IMR-90 (cell line): ENCODE measurements at regions not wholly inside any gene's neighbourhood (a gene's known extent, or its start where the extent isn't known, plus 50 kb on each side); places are given as distances from the start of the nearest gene placed in this dataset.

ENCODE experiments used
- ATAC-seq: fragments of 200-7000 bp; cut with Tn5 transposase; 2 replicates; pipeline ENCODE4 v1.9.1; 2020; ENCODE audit warnings: low read depth, mild to moderate bottlenecking, moderate library complexity
- BruUV-seq: library from RNA; stranded (reverse); fragments of 400-500 nt; replicated peaks from 2 replicates; lab custom pipeline; 2021; lab: Mats Ljungman, UMichigan
- CTCF ChIA-PET: fragments of 300-600 bp; formaldehyde crosslinking; extraction: SDS; loops from one replicate; lab custom pipeline; 2021; ENCODE audit warnings: antibody characterized with exemption; lab: Yijun Ruan, JAX
- POLR2A ChIA-PET: fragments of 300-600 bp; sonication (Branson Sonifier 250); formaldehyde crosslinking; loops from one replicate; lab custom pipeline; 2022; ENCODE audit warnings: antibody characterized with exemption; ENCODE audit not compliant: unreplicated experiment; lab: Charles Lee
- DNase-seq: peaks from one replicate; pipeline ENCODE4 v3.0.0; 2013
- H2AFZ ChIP-seq: replicated peaks from 2 replicates; pipeline ENCODE3; 2013; ENCODE audit warnings: low read length, mild to moderate bottlenecking; ENCODE audit not compliant: poor library complexity
- H2AK5ac ChIP-seq: 2 replicates; pipeline ENCODE4 v1.6.1; 2013; ENCODE audit warnings: low read depth, low read length, inconsistent platforms
- H2AK9ac ChIP-seq: replicated peaks from 2 replicates; pipeline ENCODE3; 2013; ENCODE audit warnings: mild to moderate bottlenecking, low read depth, low read length, moderate library complexity; ENCODE audit not compliant: poor library complexity
- H2BK120ac ChIP-seq: 2 replicates; pipeline ENCODE4 v1.6.1; 2013; ENCODE audit warnings: low read depth, low read length, inconsistent platforms
- H2BK15ac ChIP-seq: 3 replicates; pipeline ENCODE4 v1.6.1; 2013; ENCODE audit warnings: low read depth, low read length, inconsistent platforms
- H2BK20ac ChIP-seq: 2 replicates; pipeline ENCODE4 v1.6.1; 2013; ENCODE audit warnings: low read depth, mild to moderate bottlenecking, inconsistent platforms, low read length, moderate library complexity
- H2BK5ac ChIP-seq: 2 replicates; pipeline ENCODE4 v1.6.1; 2013; ENCODE audit warnings: mild to moderate bottlenecking, low read depth, low read length, inconsistent platforms; ENCODE audit not compliant: poor library complexity, severe bottlenecking
- H3K14ac ChIP-seq: replicated peaks from 2 replicates; pipeline ENCODE4 v1.6.1; 2013; ENCODE audit warnings: low read depth, low read length, inconsistent platforms
- H3K18ac ChIP-seq: 2 replicates; pipeline ENCODE4 v1.6.1; 2013; ENCODE audit warnings: low read depth, low read length, control low read depth
- H3K23ac ChIP-seq: 2 replicates; pipeline ENCODE4 v1.6.1; 2013; ENCODE audit warnings: low read depth, low read length, inconsistent platforms
- H3K27ac ChIP-seq: 2 replicates; pipeline ENCODE4 v1.5.1; 2013; ENCODE audit warnings: mild to moderate bottlenecking, control low read depth, low read length; ENCODE audit not compliant: insufficient read depth
- H3K27me3 ChIP-seq: 2 replicates; pipeline ENCODE4 v1.6.1; 2013; ENCODE audit warnings: low read length; ENCODE audit not compliant: control insufficient read depth, insufficient read depth
- H3K36me3 ChIP-seq: 2 replicates; pipeline ENCODE4 v1.6.1; 2013; ENCODE audit warnings: low read length, mixed read lengths; ENCODE audit not compliant: control insufficient read depth, insufficient read depth
- H3K4ac ChIP-seq: 2 replicates; pipeline ENCODE4 v1.6.1; 2013; ENCODE audit warnings: low read depth, low read length, inconsistent platforms
- H3K4me1 ChIP-seq: 2 replicates; pipeline ENCODE4 v1.6.1; 2013; ENCODE audit warnings: low read length, mixed read lengths; ENCODE audit not compliant: control insufficient read depth, insufficient read depth
- H3K4me2 ChIP-seq: 2 replicates; pipeline ENCODE4 v1.6.1; 2013; ENCODE audit warnings: low read depth, mild to moderate bottlenecking, control low read depth, low read length, moderate library complexity
- H3K4me3 ChIP-seq: 2 replicates; pipeline ENCODE4 v1.5.1; 2013; ENCODE audit warnings: low read depth, mild to moderate bottlenecking, control low read depth, low read length, moderate library complexity; ENCODE audit not compliant: insufficient read depth
- H3K56ac ChIP-seq: 2 replicates; pipeline ENCODE4 v1.6.1; 2013; ENCODE audit warnings: low read length, inconsistent platforms; ENCODE audit not compliant: insufficient read depth; ENCODE audit errors: extremely low read depth
- H3K79me1 ChIP-seq, 2 experiments: 2 replicates each; pipeline ENCODE4 v1.6.1; 2013; ENCODE audit warnings: low read length in 2 of 2, inconsistent platforms in 1 of 2, low read depth in 1 of 2
- H3K9ac ChIP-seq: 2 replicates; pipeline ENCODE4 v1.6.1; 2013; ENCODE audit warnings: low read depth, low read length, control low read depth
- H3K9me1 ChIP-seq: 2 replicates; pipeline ENCODE4 v1.6.1; 2013; ENCODE audit warnings: low read length, inconsistent platforms; ENCODE audit not compliant: insufficient read depth
- H3K9me3 ChIP-seq: 2 replicates; pipeline ENCODE4 v1.6.1; 2013; ENCODE audit warnings: low read length; ENCODE audit not compliant: control insufficient read depth, insufficient read depth
- H4K20me1 ChIP-seq: 2 replicates; pipeline ENCODE4 v1.6.1; 2013; ENCODE audit warnings: low read length, inconsistent platforms; ENCODE audit not compliant: insufficient read depth
- H4K5ac ChIP-seq: 2 replicates; pipeline ENCODE4 v1.6.1; 2013; ENCODE audit warnings: mild to moderate bottlenecking, low read depth, low read length, control low read depth
- H4K8ac ChIP-seq, 2 experiments: 2 replicates each; pipeline ENCODE4 v1.6.1; 2013; ENCODE audit warnings: low read depth in 2 of 2, low read length in 2 of 2, control low read depth in 1 of 2, inconsistent platforms in 1 of 2
- H4K91ac ChIP-seq: 2 replicates; pipeline ENCODE4 v1.6.1; 2013; ENCODE audit warnings: low read depth, low read length, inconsistent platforms; ENCODE audit not compliant: insufficient read depth
- BHLHE40 ChIP-seq: fragments of 150-350 bp; IDR thresholded peaks from 2 replicates; pipeline ENCODE4 v1.6.1; 2016; ENCODE audit warnings: mild to moderate bottlenecking, low read depth, low read length
- MAFK ChIP-seq: IDR thresholded peaks from 2 replicates; pipeline ENCODE4 v1.6.1; 2012; ENCODE audit warnings: low read depth, low read length, improper control_type of control experiment
- RAD21 ChIP-seq: IDR thresholded peaks from 2 replicates; pipeline ENCODE4 v1.6.1; 2012; ENCODE audit warnings: low read length, improper control_type of control experiment
- RFX5 ChIP-seq: IDR thresholded peaks from 2 replicates; pipeline ENCODE4 v1.8.0; 2012; ENCODE audit warnings: low read depth, mild to moderate bottlenecking, low read length, moderate library complexity
- WGBS, 2 experiments: methylation state at CpG; one replicate each; pipeline versions ENCODE4 v1.1.5 to v1.1.7; 2013; ENCODE audit warnings: missing lambda C conversion rate in 2 of 2; ENCODE audit not compliant: insufficient read length in 1 of 2; ENCODE audit errors: extremely low coverage in 2 of 2; 5-methylcytosine and 5-hydroxymethylcytosine counted together
- dilution Hi-C: fragments of 300-500 bp; cut with HindIII; formaldehyde crosslinking; loops from one replicate; pipeline ENCODE4 v1.14.3; 2018; ENCODE audit warnings: low sequenced_read_pairs; ENCODE audit not compliant: unreplicated experiment
- in situ Hi-C: fragments of 300-500 bp; cut with MboI; formaldehyde crosslinking; loops from 3 replicates; pipeline ENCODE4 v1.14.3; 2019; ENCODE audit warnings: low sequenced_read_pairs, inconsistent platforms, mixed read lengths
- intact Hi-C: fragments of 100-400 bp; cut with micrococcal nuclease; formaldehyde crosslinking; loops from 2 replicates; pipeline ENCODE4 v1.10.0; 2022

DNA sequence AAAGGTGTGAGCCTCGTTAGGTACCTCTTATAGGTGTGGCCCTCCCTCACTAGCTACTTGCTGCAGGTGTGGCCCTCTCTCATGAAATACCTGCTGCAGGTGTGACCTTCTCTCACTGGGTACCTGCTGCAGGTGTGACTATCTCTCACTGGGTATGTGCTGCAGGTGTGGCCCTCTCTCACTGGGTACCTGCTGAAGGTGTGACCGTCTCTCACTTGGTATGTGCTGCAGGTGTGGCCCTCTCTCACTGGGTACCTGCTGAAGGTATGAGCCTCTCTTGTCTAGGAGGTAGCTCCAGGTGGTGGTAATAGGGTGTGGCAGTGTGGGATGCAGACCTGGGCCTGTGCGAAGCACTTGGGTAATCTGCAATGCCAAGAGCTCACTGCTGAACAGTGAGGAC is 170.7 kb upstream of the PLPP4 start:
- POLR2A ChIA-PET, result no interaction called here
- no CpG with 5 or more reads among the region's 3 CpGs for WGBS, 2 experiments

More for the DNA sequence above, 170.7 kb upstream of the PLPP4 start:
- Histone ChIP-seq H3K18ac (no peak overlapping the region), H2BK5ac (no peak overlapping the region), H3K9ac (no peak overlapping the region), H2BK120ac (no peak overlapping the region), H3K79me1 (no peaks in the 10 kb centered on the region), H4K5ac (no peak overlapping the region), H4K91ac (no peak overlapping the region), H2AK9ac (no peak overlapping the region), H2BK20ac (no peak overlapping the region), H3K4ac (no peak overlapping the region), H3K27ac (no peak overlapping the region), H2AFZ (no peak overlapping the region), H3K36me3 (no peaks in the 10 kb centered on the region), H3K14ac (no peak overlapping the region), H3K9me3 (peaks cover 27% of the 10 kb centered on the region), H2AK5ac (no peak overlapping the region), H3K4me2 (no peak overlapping the region), H3K4me1 (no peaks in the 10 kb centered on the region), H3K56ac (no peak overlapping the region), H4K20me1 (no peaks in the 10 kb centered on the region), H2BK15ac (no peak overlapping the region), H3K4me3 (no peak overlapping the region), H4K8ac (no peak overlapping the region), H3K27me3 (no peaks in the 10 kb centered on the region), H3K23ac (no peak overlapping the region), H3K9me1 (no peaks in the 10 kb centered on the region)
- intact Hi-C loops (no loop called here), in situ Hi-C loops (no loop called here), dilution Hi-C loops (no loop called here)
- ATAC-seq, result no peak
- no TSS peak for BruUV-seq
- DNase-seq, result no peak
- CTCF ChIA-PET, result no interaction called here
- TF ChIP-seq RAD21, result no peak
- TF ChIP-seq MAFK, result no peak
- TF ChIP-seq BHLHE40, result no peak
- no peak for TF ChIP-seq RFX5
